SK-N-SH (cell line): ENCODE measurements at regions not wholly inside any gene's neighbourhood (a gene's known extent, or its start where the extent isn't known, plus 50 kb on each side); places are given as distances from the start of the nearest gene placed in this dataset.

Experiments
- CTCF ChIA-PET: fragments of 300-600, 350-600 bp; formaldehyde crosslinking; extraction: SDS; loops from one replicate; lab custom pipeline; 2021; lab: Yijun Ruan, JAX
- POLR2A ChIA-PET: fragments of 350-600 bp; sonication (Branson Sonifier 250); formaldehyde crosslinking; extraction: SDS; loops from one replicate; lab custom pipeline; 2020; ENCODE audit warnings: antibody characterized with exemption, inconsistent platforms; lab: Yijun Ruan, JAX
- DNase-seq: peaks from one replicate; pipeline ENCODE4 v3.0.0; 2012
- H2AFZ ChIP-seq: fragments of 200-600 bp; sonication (generic); 2 replicates; pipeline ENCODE4 v1.8.1; 2016; ENCODE audit warnings: antibody characterized with exemption, mild to moderate bottlenecking, low read depth
- H3F3A ChIP-seq: fragments of 200-600 bp; sonication (generic); replicated peaks from 2 replicates; pipeline ENCODE3; 2016; ENCODE audit warnings: antibody characterized with exemption, mild to moderate bottlenecking; ENCODE audit not compliant: insufficient read depth
- H3K27ac ChIP-seq, 2 experiments: fragments of 200-500 bp in 1 of 2; fragments of 200-600 bp in 1 of 2; sonication (Bioruptor generic) in 1 of 2; sonication (generic), shearing (Covaris generic) in 1 of 2; 2 replicates each; pipeline versions ENCODE4 v1.5.1 to v1.6.1; 2014 to 2016; ENCODE audit warnings: low read depth in 2 of 2, inconsistent platforms in 1 of 2, low read length in 1 of 2, mild to moderate bottlenecking in 1 of 2, mixed read lengths in 1 of 2
- H3K27me3 ChIP-seq: fragments of 200-600 bp; sonication (generic), shearing (Covaris generic); 2 replicates; pipeline ENCODE4 v1.6.1; 2016; ENCODE audit warnings: mixed run types; ENCODE audit not compliant: insufficient read depth
- H3K36me3 ChIP-seq, 2 experiments: fragments of 200-500 bp in 1 of 2; fragments of 200-600 bp in 1 of 2; sonication (Bioruptor generic) in 1 of 2; sonication (generic) in 1 of 2; replicated peaks in 1 of 2; 2 replicates each; pipeline versions ENCODE3 to v1.5.1; 2014 to 2016; ENCODE audit warnings: low read length in 1 of 2, mild to moderate bottlenecking in 1 of 2; ENCODE audit not compliant: insufficient read depth in 2 of 2, control insufficient read depth in 1 of 2
- H3K4me1 ChIP-seq, 2 experiments: fragments of 200-500 bp in 1 of 2; fragments of 200-600 bp in 1 of 2; sonication (Bioruptor generic) in 1 of 2; sonication (generic), shearing (Covaris generic) in 1 of 2; 2 replicates each; pipeline versions ENCODE4 v1.5.1 to v1.6.1; 2014 to 2016; ENCODE audit warnings: low read depth in 1 of 2, low read length in 1 of 2, mixed run types in 1 of 2; ENCODE audit not compliant: insufficient read depth in 2 of 2, control insufficient read depth in 1 of 2
- H3K4me2 ChIP-seq: fragments of 200-600 bp; sonication (generic), shearing (Covaris generic); 2 replicates; pipeline ENCODE4 v1.6.1; 2017; ENCODE audit warnings: mixed run types
- H3K4me3 ChIP-seq, 2 experiments: fragments of 200-500 bp in 1 of 2; fragments of 200-600 bp in 1 of 2; sonication (Bioruptor generic) in 1 of 2; sonication (generic), shearing (Covaris generic) in 1 of 2; 2 replicates each; pipeline versions ENCODE4 v1.5.1 to v1.8.1; 2014 to 2016; ENCODE audit warnings: low read depth in 2 of 2, inconsistent platforms in 1 of 2, low read length in 1 of 2, mild to moderate bottlenecking in 1 of 2, mixed read lengths in 1 of 2, moderate library complexity in 1 of 2
- H3K79me2 ChIP-seq: fragments of 200-600 bp; sonication (generic); 2 replicates; pipeline ENCODE4 v1.8.1; 2017; ENCODE audit warnings: mild to moderate bottlenecking; ENCODE audit not compliant: insufficient read depth
- H3K9ac ChIP-seq: fragments of 200-600 bp; sonication (generic); 2 replicates; pipeline ENCODE4 v1.6.1; 2017; ENCODE audit warnings: mixed run types
- H3K9me2 ChIP-seq: fragments of 200-600 bp; sonication (generic); 2 replicates; pipeline ENCODE4 v1.6.1; 2017; ENCODE audit warnings: mixed run types
- H3K9me3 ChIP-seq: fragments of 200-600 bp; sonication (generic); 2 replicates; pipeline ENCODE4 v1.6.1; 2017; ENCODE audit warnings: mixed run types, mild to moderate bottlenecking, moderate library complexity
- H4K20me1 ChIP-seq: fragments of 200-600 bp; sonication (generic); 2 replicates; pipeline ENCODE4 v1.6.1; 2017; ENCODE audit warnings: mild to moderate bottlenecking, mixed run types; ENCODE audit not compliant: insufficient read depth
- CTCF ChIP-seq: fragments of 200-600 bp; sonication (generic); IDR thresholded peaks from 2 replicates; pipeline ENCODE4 v1.6.1; 2017; ENCODE audit warnings: antibody characterized with exemption, mild to moderate bottlenecking, moderate library complexity
- ELF1 ChIP-seq: IDR thresholded peaks from 2 replicates; pipeline ENCODE4 v1.4.0; 2012
- EP300 ChIP-seq, 2 experiments: IDR thresholded peaks; 2 replicates each; pipeline versions ENCODE4 v1.4.0 to v1.6.1; 2012; ENCODE audit warnings: borderline replicate concordance in 1 of 2, low read depth in 1 of 2, low read length in 1 of 2
- EZH2phosphoT487 ChIP-seq: fragments of 200-600 bp; sonication (generic); IDR thresholded peaks from 2 replicates; pipeline ENCODE4 v1.6.1; 2017; ENCODE audit warnings: low read depth, mixed run types, mild to moderate bottlenecking, antibody characterized with exemption, moderate library complexity, borderline replicate concordance
- FOSL2 ChIP-seq: IDR thresholded peaks from 2 replicates; pipeline ENCODE4 v1.4.0; 2012; ENCODE audit warnings: low read depth, mild to moderate bottlenecking, moderate library complexity, borderline replicate concordance
- MXI1 ChIP-seq: IDR thresholded peaks from 2 replicates; pipeline ENCODE4 v1.6.1; 2012; ENCODE audit warnings: mild to moderate bottlenecking, low read depth, low read length, improper control_type of control experiment
- NRF1 ChIP-seq: IDR thresholded peaks from 2 replicates; pipeline ENCODE4 v1.6.1; 2012; ENCODE audit warnings: low read depth, mild to moderate bottlenecking, low read length
- RFX5 ChIP-seq: IDR thresholded peaks from 2 replicates; pipeline ENCODE4 v1.6.1; 2012; ENCODE audit warnings: mild to moderate bottlenecking, improper control_type of control experiment, low read length
- RXRA ChIP-seq: IDR thresholded peaks from 2 replicates; pipeline ENCODE4 v1.4.0; 2012; ENCODE audit warnings: low read depth, mild to moderate bottlenecking, borderline replicate concordance
- TCF12 ChIP-seq: IDR thresholded peaks from 2 replicates; pipeline ENCODE4 v1.4.0; 2012
- TEAD4 ChIP-seq: IDR thresholded peaks from 2 replicates; pipeline ENCODE4 v1.4.0; 2012; ENCODE audit warnings: mild to moderate bottlenecking, borderline replicate concordance; ENCODE audit not compliant: insufficient read depth
- YY1 ChIP-seq: IDR thresholded peaks from 2 replicates; pipeline ENCODE4 v1.4.0; 2012; ENCODE audit warnings: low read depth, mild to moderate bottlenecking
- ZBTB33 ChIP-seq: IDR thresholded peaks from 2 replicates; pipeline ENCODE4 v1.4.0; 2012; ENCODE audit warnings: low read depth, borderline replicate concordance
- WGBS: methylation state at CpG from one replicate; pipeline ENCODE4 v1.1.6; 2017; ENCODE audit warnings: low lambda C conversion rate; 5-methylcytosine and 5-hydroxymethylcytosine counted together
- TF ChIP-seq, protein P1 (sequence below): IDR thresholded peaks from 2 replicates; pipeline ENCODE4 v1.4.0; 2012; ENCODE audit warnings: low read depth
- TF ChIP-seq, protein P2 (sequence below): fragments of 150-350 bp; IDR thresholded peaks from 2 replicates; pipeline ENCODE4 v1.6.1; 2016; ENCODE audit warnings: mild to moderate bottlenecking, low read depth, low read length
- TF ChIP-seq, protein P3 (sequence below): fragments of 150-350 bp; IDR thresholded peaks from 2 replicates; pipeline ENCODE4 v1.6.1; 2017; ENCODE audit warnings: antibody characterized with exemption, low read length, low read depth, borderline replicate concordance

GRCh38 chr10:10359263-10359662, 658.4 kb upstream of the CELF2 start:
- Histone ChIP-seq H3K36me3 (no peaks in the 10 kb centered on the region), H3K9me2 (no peaks in the 10 kb centered on the region), H3K79me2 (no peaks in the 10 kb centered on the region), H3K27ac (no peak overlapping the region), H2AFZ (no peak overlapping the region)
- CTCF ChIA-PET, result no interaction called here
- TF ChIP-seq, protein P1, sequence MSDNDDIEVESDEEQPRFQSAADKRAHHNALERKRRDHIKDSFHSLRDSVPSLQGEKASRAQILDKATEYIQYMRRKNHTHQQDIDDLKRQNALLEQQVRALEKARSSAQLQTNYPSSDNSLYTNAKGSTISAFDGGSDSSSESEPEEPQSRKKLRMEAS, result no peak
- no peak for TF ChIP-seq CTCF
- TF ChIP-seq ZBTB33, result no peak
- no peak for TF ChIP-seq NRF1
- no peak for TF ChIP-seq TCF12
- no peak for TF ChIP-seq TEAD4
- no peak for TF ChIP-seq EP300 (IDR thresholded peaks at IDR 0.05; ENCODE audit: borderline replicate concordance in 1 of 2, low read depth in 1 of 2, low read length in 1 of 2)
- TF ChIP-seq, protein P2, sequence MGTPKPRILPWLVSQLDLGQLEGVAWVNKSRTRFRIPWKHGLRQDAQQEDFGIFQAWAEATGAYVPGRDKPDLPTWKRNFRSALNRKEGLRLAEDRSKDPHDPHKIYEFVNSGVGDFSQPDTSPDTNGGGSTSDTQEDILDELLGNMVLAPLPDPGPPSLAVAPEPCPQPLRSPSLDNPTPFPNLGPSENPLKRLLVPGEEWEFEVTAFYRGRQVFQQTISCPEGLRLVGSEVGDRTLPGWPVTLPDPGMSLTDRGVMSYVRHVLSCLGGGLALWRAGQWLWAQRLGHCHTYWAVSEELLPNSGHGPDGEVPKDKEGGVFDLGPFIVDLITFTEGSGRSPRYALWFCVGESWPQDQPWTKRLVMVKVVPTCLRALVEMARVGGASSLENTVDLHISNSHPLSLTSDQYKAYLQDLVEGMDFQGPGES, result no peak
- TF ChIP-seq MXI1, result no peak
- no peak for TF ChIP-seq YY1
- TF ChIP-seq, all 33 proteins: peak for 0
- Histone ChIP-seq H3K9ac (no peak overlapping the region), H3K27me3 (no peaks in the 10 kb centered on the region), H3K9me3 (no peaks in the 10 kb centered on the region), H4K20me1 (no peaks in the 10 kb centered on the region), H3K4me2 (no peak overlapping the region), H3K4me1 (no peaks in the 10 kb centered on the region), H3F3A (no peaks in the 10 kb centered on the region), H3K4me3 (no peak overlapping the region)
- DNase-seq, result no peak
- 3% methylated on average over 2 of the region's 2 CpGs for WGBS
- POLR2A ChIA-PET, result no interaction called here

- no peak for DNase-seq
- no peaks in the 10 kb centered on the region for H3K4me1 ChIP-seq
- H2AFZ ChIP-seq, result no peak overlapping the region
- TF ChIP-seq ZBTB33 (no peak), ELF1 (no peak), TCF12 (no peak), RXRA (no peak), FOSL2 (no peak), EZH2phosphoT487 (no peak), MXI1 (no peak), RFX5 (no peak)
- TF ChIP-seq, protein P2, result no peak
- TF ChIP-seq, protein P3, sequence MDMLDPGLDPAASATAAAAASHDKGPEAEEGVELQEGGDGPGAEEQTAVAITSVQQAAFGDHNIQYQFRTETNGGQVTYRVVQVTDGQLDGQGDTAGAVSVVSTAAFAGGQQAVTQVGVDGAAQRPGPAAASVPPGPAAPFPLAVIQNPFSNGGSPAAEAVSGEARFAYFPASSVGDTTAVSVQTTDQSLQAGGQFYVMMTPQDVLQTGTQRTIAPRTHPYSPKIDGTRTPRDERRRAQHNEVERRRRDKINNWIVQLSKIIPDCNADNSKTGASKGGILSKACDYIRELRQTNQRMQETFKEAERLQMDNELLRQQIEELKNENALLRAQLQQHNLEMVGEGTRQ, result no peak
- no peak overlapping the region for H3K27ac ChIP-seq
- H3K79me2 ChIP-seq, result no peaks in the 10 kb centered on the region
- H4K20me1 ChIP-seq, result no peaks in the 10 kb centered on the region
- CTCF ChIA-PET, result no interaction called here
- H3K9ac ChIP-seq, result no peak overlapping the region
- no peaks in the 10 kb centered on the region for H3F3A ChIP-seq
- no peaks in the 10 kb centered on the region for H3K9me3 ChIP-seq
- H3K4me2 ChIP-seq, result no peak overlapping the region
- H3K9me2 ChIP-seq, result no peaks in the 10 kb centered on the region
- H3K27me3 ChIP-seq, result no peaks in the 10 kb centered on the region
- POLR2A ChIA-PET, result no interaction called here
- WGBS, result 0% methylated on average over 3 of the region's 3 CpGs
- H3K36me3 ChIP-seq, result no peaks in the 10 kb centered on the region
- H3K4me3 ChIP-seq, result no peak overlapping the region
Measured at GRCh38 chr10:10361301-10361885, 656.3 kb upstream of the CELF2 start.
